ENCODE measurements at regions not wholly inside any gene's neighbourhood (a gene's known extent, or its start where the extent isn't known, plus 50 kb on each side); places are given as distances from the start of the nearest gene placed in this dataset.

GRCh38 chr2:208548700-208549099 lies 142.1 kb downstream of the PTH2R start:
- no peak for ATAC-seq (ENCODE audit: poor library complexity)
- no peak for DNase-seq
- H3K27ac Mint-ChIP-seq = no peak overlapping the region
- Histone ChIP-seq H3K27ac (ENCODE audit: low read depth in 1 of 2, low read length in 2 of 2) (no peak overlapping the region), H3K4me1 (ENCODE audit: insufficient read depth, low read length) (no peaks in the 10 kb centered on the region), H3K27me3 (ENCODE audit: control insufficient read depth in 1 of 2, insufficient read depth in 2 of 2, low read length in 2 of 2) (no peaks in the 10 kb centered on the region), H3K4me3 (ENCODE audit: low read length) (no peak overlapping the region), H3K9me3 (ENCODE audit: control insufficient read depth in 1 of 2, insufficient read depth in 1 of 2, low read length in 2 of 2) (no peaks in the 10 kb centered on the region), H3K36me3 (ENCODE audit: insufficient read depth, low read length) (no peaks in the 10 kb centered on the region)
- TF ChIP-seq CTCF (IDR thresholded peaks at IDR 0.05) = no peak
- intact Hi-C loops (cut with DNase I, micrococcal nuclease) = no loop called here
- H3K4me1 Mint-ChIP-seq (ENCODE audit: low read depth) = no peaks in the 10 kb centered on the region
- ChIA-PET POLR2A (no interaction called here), CTCF (no interaction called here)
- peaks cover 2% of the 10 kb centered on the region for H3K9me3 Mint-ChIP-seq
- no peaks in the 10 kb centered on the region for H3K27me3 Mint-ChIP-seq
- no peak overlapping the region for H3K4me3 Mint-ChIP-seq
- no peaks in the 10 kb centered on the region for H3K36me3 Mint-ChIP-seq (ENCODE audit: low read depth)

GRCh38 chr2:208549546-208550158 lies 143.1 kb downstream of the PTH2R start:
- POLR2A ChIA-PET = no interaction called here
- no peak overlapping the region for H3K27ac Mint-ChIP-seq
- H3K27ac ChIP-seq (ENCODE audit: low read depth in 1 of 2, low read length in 2 of 2) = no peak overlapping the region
- H3K4me3 Mint-ChIP-seq = no peak overlapping the region
- H3K27me3 ChIP-seq (ENCODE audit: control insufficient read depth in 1 of 2, insufficient read depth in 2 of 2, low read length in 2 of 2) = no peaks in the 10 kb centered on the region
- H3K4me1 ChIP-seq (ENCODE audit: insufficient read depth, low read length) = no peaks in the 10 kb centered on the region
- no peaks in the 10 kb centered on the region for H3K27me3 Mint-ChIP-seq
- H3K4me3 ChIP-seq (ENCODE audit: low read length) = no peak overlapping the region
- DNase-seq = no peak
- CTCF ChIA-PET = no interaction called here
- no peaks in the 10 kb centered on the region for H3K9me3 ChIP-seq (ENCODE audit: control insufficient read depth in 1 of 2, insufficient read depth in 1 of 2, low read length in 2 of 2)
- H3K9me3 Mint-ChIP-seq = peaks cover 2% of the 10 kb centered on the region
- intact Hi-C loops (cut with DNase I, micrococcal nuclease) = no loop called here
- no peaks in the 10 kb centered on the region for H3K36me3 ChIP-seq (ENCODE audit: insufficient read depth, low read length)
- ATAC-seq (ENCODE audit: poor library complexity) = no peak
- no peaks in the 10 kb centered on the region for H3K4me1 Mint-ChIP-seq (ENCODE audit: low read depth)
- no peaks in the 10 kb centered on the region for H3K36me3 Mint-ChIP-seq (ENCODE audit: low read depth)
- no peak for TF ChIP-seq CTCF (IDR thresholded peaks at IDR 0.05)

- no peaks in the 10 kb centered on the region for H3K9me3 ChIP-seq (ENCODE audit: control insufficient read depth in 1 of 2, insufficient read depth in 1 of 2, low read length in 2 of 2)
- peaks cover 2% of the 10 kb centered on the region for H3K9me3 Mint-ChIP-seq
- no peaks in the 10 kb centered on the region for H3K36me3 Mint-ChIP-seq (ENCODE audit: low read depth)
- H3K27ac ChIP-seq (ENCODE audit: low read depth in 1 of 2, low read length in 2 of 2) = no peak overlapping the region
- no peaks in the 10 kb centered on the region for H3K27me3 Mint-ChIP-seq
- no peaks in the 10 kb centered on the region for H3K36me3 ChIP-seq (ENCODE audit: insufficient read depth, low read length)
- no peak for DNase-seq
- no peaks in the 10 kb centered on the region for H3K4me1 Mint-ChIP-seq (ENCODE audit: low read depth)
- ATAC-seq (ENCODE audit: poor library complexity) = no peak
- intact Hi-C loops (cut with DNase I, micrococcal nuclease) = no loop called here
- CTCF ChIA-PET = no interaction called here
- POLR2A ChIA-PET = no interaction called here
- TF ChIP-seq CTCF (IDR thresholded peaks at IDR 0.05) = no peak
- H3K4me3 ChIP-seq (ENCODE audit: low read length) = no peak overlapping the region
- H3K27me3 ChIP-seq (ENCODE audit: control insufficient read depth in 1 of 2, insufficient read depth in 2 of 2, low read length in 2 of 2) = no peaks in the 10 kb centered on the region
- H3K27ac Mint-ChIP-seq = no peak overlapping the region
- no peaks in the 10 kb centered on the region for H3K4me1 ChIP-seq (ENCODE audit: insufficient read depth, low read length)
- no peak overlapping the region for H3K4me3 Mint-ChIP-seq
These were observed 146.4 kb downstream of the PTH2R start for GRCh38 chr2:208552943-208553342.

Measured in CD4-positive, alpha-beta T cell (primary cell).